Prostate gland (tissue), 2 donors: ENCODE measurements at regions not wholly inside any gene's neighbourhood (a gene's known extent, or its start where the extent isn't known, plus 50 kb on each side); places are given as distances from the start of the nearest gene placed in this dataset.

Experiments
- DNase-seq: peaks from one replicate; pipeline ENCODE4 v3.0.0-alpha.2; 2019; ENCODE audit warnings: low spot score
- H3K27ac ChIP-seq, 2 donors: fragments of 200-600 bp; sonication (generic); 2 replicates each; pipeline ENCODE4 v1.5.1; 2017 to 2019
- H3K27me3 ChIP-seq: fragments of 200-600 bp; sonication (generic); replicated peaks from 2 replicates; pipeline ENCODE4 v1.5.1; 2019; ENCODE audit not compliant: insufficient read depth
- H3K36me3 ChIP-seq, 2 donors: fragments of 200-600 bp; sonication (generic); 1 replicate in 1 of 2; 2 replicates in 1 of 2; pipeline versions ENCODE4 v1.5.1 to v1.8.1; 2017 to 2019
- H3K4me1 ChIP-seq: fragments of 200-600 bp; sonication (generic); replicated peaks from 2 replicates; pipeline ENCODE4 v1.5.1; 2019
- H3K4me3 ChIP-seq, 2 donors: fragments of 200-600 bp; sonication (generic); 2 replicates each; pipeline ENCODE4 v1.5.1; 2017 to 2019
- H3K9me3 ChIP-seq: fragments of 200-600 bp; sonication (generic); 2 replicates; pipeline ENCODE4 v1.5.1; 2017
- POLR2A ChIP-seq: fragments of 450-650 bp; IDR thresholded peaks from one replicate; pipeline ENCODE4 v1.6.1; 2016; ENCODE audit warnings: antibody characterized with exemption, mild to moderate bottlenecking
- POLR2AphosphoS5 ChIP-seq: sonication (generic); formaldehyde crosslinking; IDR thresholded peaks from one replicate; pipeline ENCODE4 v1.6.1; 2017; ENCODE audit warnings: antibody characterized with exemption
- WGBS: methylation state at CpG from one replicate; pipeline ENCODE4 v1.1.5; 2018; 5-methylcytosine and 5-hydroxymethylcytosine counted together
- intact Hi-C: fragments of 100-400 bp; cut with DNase I; formaldehyde crosslinking; loops from one replicate; pipeline ENCODE4 v1.14.2; 2022
- TF ChIP-seq, protein P1 (sequence below), 4 experiments: fragments of 200-600 bp in 2 of 4; fragments of 450-650 bp in 2 of 4; sonication (generic) in 2 of 4; IDR thresholded peaks; 1 replicate in 3 of 4; 2 replicates in 1 of 4; pipeline ENCODE4 v1.5.1; 2016 to 2019; ENCODE audit warnings: antibody characterized with exemption in 4 of 4, mild to moderate bottlenecking in 2 of 4, moderate library complexity in 2 of 4

DNA sequence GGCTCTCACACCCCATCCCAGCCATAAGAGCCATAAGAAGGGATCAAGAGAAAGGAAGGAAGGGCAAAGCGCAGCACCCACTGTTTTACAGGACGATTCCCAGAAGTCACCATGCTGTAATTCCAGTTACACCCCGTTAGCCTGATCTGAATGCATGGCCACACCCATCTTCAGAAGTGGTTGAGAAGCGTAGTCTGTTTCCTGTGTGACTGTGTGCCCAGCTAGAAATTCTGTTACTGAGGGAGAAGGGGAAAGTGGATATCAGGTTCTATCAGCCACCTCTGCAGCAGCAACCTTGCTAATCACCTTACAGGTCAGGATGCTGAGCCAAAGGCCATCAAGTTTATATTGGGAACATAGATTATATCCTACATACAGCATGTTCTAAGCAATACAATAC is 260.0 kb downstream of the ABHD5 start:
- TF ChIP-seq, protein P1, sequence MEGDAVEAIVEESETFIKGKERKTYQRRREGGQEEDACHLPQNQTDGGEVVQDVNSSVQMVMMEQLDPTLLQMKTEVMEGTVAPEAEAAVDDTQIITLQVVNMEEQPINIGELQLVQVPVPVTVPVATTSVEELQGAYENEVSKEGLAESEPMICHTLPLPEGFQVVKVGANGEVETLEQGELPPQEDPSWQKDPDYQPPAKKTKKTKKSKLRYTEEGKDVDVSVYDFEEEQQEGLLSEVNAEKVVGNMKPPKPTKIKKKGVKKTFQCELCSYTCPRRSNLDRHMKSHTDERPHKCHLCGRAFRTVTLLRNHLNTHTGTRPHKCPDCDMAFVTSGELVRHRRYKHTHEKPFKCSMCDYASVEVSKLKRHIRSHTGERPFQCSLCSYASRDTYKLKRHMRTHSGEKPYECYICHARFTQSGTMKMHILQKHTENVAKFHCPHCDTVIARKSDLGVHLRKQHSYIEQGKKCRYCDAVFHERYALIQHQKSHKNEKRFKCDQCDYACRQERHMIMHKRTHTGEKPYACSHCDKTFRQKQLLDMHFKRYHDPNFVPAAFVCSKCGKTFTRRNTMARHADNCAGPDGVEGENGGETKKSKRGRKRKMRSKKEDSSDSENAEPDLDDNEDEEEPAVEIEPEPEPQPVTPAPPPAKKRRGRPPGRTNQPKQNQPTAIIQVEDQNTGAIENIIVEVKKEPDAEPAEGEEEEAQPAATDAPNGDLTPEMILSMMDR (IDR thresholded peaks at IDR 0.05) = no peak
- TF ChIP-seq POLR2AphosphoS5 (no peak), POLR2A (no peak)

DNA sequence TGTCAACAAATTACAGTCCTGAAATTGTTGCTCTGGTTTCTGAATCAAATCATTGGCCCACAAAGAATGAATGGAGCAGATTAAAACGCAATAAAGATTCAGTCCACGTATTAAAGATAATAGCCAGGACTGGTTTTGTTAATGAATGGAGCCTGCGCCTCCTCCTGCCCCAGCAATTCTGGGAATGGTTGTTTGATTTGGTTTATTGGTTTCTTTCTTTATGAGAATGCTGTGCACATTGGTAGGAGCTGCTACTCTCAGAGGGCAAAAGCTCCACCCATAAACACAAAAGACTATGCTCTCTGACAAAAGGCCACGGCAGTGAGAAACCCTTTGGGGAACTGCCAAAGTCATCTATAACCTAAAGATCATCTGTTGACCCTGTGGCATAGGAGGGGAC is 261.1 kb downstream of the ABHD5 start:
- H3K4me3 ChIP-seq = no peak overlapping the region
- intact Hi-C loops = no loop called here
- no peak overlapping the region for H3K27ac ChIP-seq
- 57% methylated on average over 4 of the region's 4 CpGs for WGBS
- peak; percentile 18 for DNase-seq
- no peaks in the 10 kb centered on the region for H3K4me1 ChIP-seq
- TF ChIP-seq POLR2AphosphoS5 = peak; percentile 74
- TF ChIP-seq, protein P1 (IDR thresholded peaks at IDR 0.05) = no peak
- no peaks in the 10 kb centered on the region for H3K9me3 ChIP-seq
- H3K36me3 ChIP-seq = no peaks in the 10 kb centered on the region
- H3K27me3 ChIP-seq = peaks cover 17% of the 10 kb centered on the region

More for the DNA sequence above, 260.0 kb downstream of the ABHD5 start:
- Histone ChIP-seq H3K4me1 (no peaks in the 10 kb centered on the region), H3K27ac (no peak overlapping the region), H3K27me3 (peaks cover 16% of the 10 kb centered on the region), H3K4me3 (no peak overlapping the region), H3K36me3 (no peaks in the 10 kb centered on the region), H3K9me3 (no peaks in the 10 kb centered on the region)
- DNase-seq = no peak
- intact Hi-C loops = no loop called here
- WGBS = 70% methylated on average over 4 of the region's 4 CpGs

DNA sequence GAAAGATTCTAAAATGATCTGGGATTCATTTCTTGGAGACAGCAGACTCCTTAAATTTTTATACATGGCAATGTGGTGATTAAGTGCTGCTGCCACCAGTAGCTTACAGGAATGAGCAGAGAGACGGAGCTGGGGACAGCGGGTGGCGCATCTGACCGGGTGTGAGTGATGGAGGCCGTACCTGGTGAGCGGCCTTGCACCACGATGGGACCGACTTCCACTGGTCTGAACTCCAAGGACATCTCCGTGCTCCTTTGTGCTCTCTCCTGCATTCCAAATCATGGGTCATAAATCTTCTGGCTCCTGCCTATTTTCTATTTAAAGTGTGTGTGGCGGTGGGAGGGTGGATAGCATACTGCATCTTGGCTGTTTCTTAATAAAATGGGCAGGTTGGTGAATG is 262.6 kb downstream of the ABHD5 start:
- Histone ChIP-seq H3K4me3 (no peak overlapping the region), H3K27me3 (peaks cover 20% of the 10 kb centered on the region), H3K9me3 (no peaks in the 10 kb centered on the region), H3K27ac (no peak overlapping the region), H3K36me3 (no peaks in the 10 kb centered on the region), H3K4me1 (no peaks in the 10 kb centered on the region)
- intact Hi-C loops = no loop called here
- TF ChIP-seq POLR2A (no peak), POLR2AphosphoS5 (no peak)
- TF ChIP-seq, protein P1 (IDR thresholded peaks at IDR 0.05) = no peak
- DNase-seq = no peak
- 66% methylated on average over 10 of the region's 10 CpGs for WGBS

DNA sequence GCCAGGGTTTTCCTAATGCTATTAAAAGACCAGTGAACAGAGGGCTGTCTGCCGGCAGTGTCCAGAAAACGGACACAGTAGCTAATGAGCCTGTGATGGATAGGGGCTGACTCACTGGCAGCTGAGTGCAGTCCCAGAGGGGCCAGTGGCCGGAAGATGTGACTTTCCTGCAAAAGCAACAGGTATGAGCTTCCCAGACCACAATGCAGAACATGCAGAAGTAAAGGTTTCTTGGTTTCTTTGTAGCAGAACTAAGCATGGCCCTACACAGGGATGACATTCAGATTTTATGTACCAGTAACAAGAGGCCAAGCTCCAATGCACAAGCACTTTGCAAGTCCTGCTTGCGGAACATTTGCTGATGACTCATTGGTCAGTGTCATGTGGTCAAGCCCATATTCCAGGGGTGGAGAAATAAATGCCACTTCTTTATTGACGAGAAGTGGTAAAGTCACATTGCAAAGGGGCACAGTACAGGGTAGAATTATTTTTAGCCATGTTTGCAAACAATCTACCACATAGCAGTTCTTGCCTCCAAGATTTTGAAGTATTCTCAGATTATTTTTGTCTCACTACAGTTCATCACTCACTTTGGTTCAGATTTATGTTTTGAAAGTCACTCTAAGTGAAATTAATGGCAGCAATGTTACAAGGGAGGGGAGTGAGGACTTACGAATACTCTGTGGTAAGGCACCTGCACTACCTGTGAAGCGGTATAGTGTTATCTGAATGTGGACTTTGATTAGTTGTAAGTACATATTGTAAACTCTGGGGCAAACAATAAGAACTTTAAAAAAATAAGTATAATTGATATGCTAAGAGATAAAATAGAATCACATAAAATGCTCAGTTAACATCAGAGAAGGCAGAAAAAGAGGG is 263.3 kb downstream of the ABHD5 start:
- Histone ChIP-seq H3K4me1 (no peaks in the 10 kb centered on the region), H3K27me3 (peaks cover 13% of the 10 kb centered on the region), H3K4me3 (no peak overlapping the region), H3K36me3 (no peaks in the 10 kb centered on the region), H3K27ac (no peak overlapping the region), H3K9me3 (no peaks in the 10 kb centered on the region)
- intact Hi-C loops = no loop called here
- no peak for TF ChIP-seq POLR2AphosphoS5
- TF ChIP-seq, protein P1 (IDR thresholded peaks at IDR 0.05) = no peak
- no peak for TF ChIP-seq POLR2A
- 55% methylated on average over 7 of the region's 7 CpGs for WGBS
- DNase-seq = no peak

DNA sequence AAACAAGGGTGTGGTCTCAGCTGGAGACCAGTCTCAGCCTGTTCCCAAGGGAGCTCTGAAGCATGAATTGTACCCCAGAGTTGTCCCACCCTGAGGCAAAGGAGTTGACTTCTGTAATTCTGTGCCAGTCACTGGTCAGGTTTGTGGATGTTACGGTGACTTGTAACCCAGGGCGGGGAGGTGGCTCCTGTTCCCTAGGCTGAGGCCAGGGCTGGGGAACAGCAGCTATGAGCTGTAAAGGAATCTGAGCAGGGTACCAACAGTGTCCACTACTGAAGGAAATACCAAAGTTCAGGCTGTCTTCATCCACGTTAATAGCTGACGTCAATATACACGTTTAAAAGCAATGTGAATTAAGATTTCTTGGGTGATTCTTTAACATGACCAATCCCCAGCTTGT is 266.2 kb downstream of the ABHD5 start:
- intact Hi-C loops = no loop called here
- H3K4me1 ChIP-seq = no peaks in the 10 kb centered on the region
- no peaks in the 10 kb centered on the region for H3K36me3 ChIP-seq
- H3K27me3 ChIP-seq = peaks cover 13% of the 10 kb centered on the region
- WGBS = 68% methylated on average over 5 of the region's 5 CpGs
- H3K27ac ChIP-seq = no peak overlapping the region
- H3K4me3 ChIP-seq = no peak overlapping the region
- H3K9me3 ChIP-seq = no peaks in the 10 kb centered on the region
- TF ChIP-seq POLR2A = no peak
- TF ChIP-seq, protein P1 (IDR thresholded peaks at IDR 0.05) = no peak
- TF ChIP-seq POLR2AphosphoS5 = no peak
- no peak for DNase-seq
